ENCODE measurements at regions not wholly inside any gene's neighbourhood (a gene's known extent, or its start where the extent isn't known, plus 50 kb on each side); places are given as distances from the start of the nearest gene placed in this dataset.

GRCh38 chr15:38053776-38054175 lies 119.3 kb downstream of the TMCO5A start:
- Histone ChIP-seq H3K4me3 (ENCODE audit: extremely low read depth in 1 of 4, insufficient read depth in 2 of 4, low read depth in 3 of 4, low read length in 4 of 4) (no peak overlapping the region), H3K23ac (ENCODE audit: insufficient read length) (no peak overlapping the region), H3K56ac (replicated peaks; ENCODE audit: insufficient read length, low read depth, low read length) (no peak overlapping the region), H3K4ac (replicated peaks; ENCODE audit: insufficient read length, low read depth, low read length) (no peak overlapping the region), H3K23me2 (ENCODE audit: low read depth, low read length) (no peaks in the 10 kb centered on the region), H4K5ac (ENCODE audit: insufficient read length, low read depth, low read length) (no peak overlapping the region), H4K91ac (replicated peaks; ENCODE audit: insufficient read length, low read length) (no peak overlapping the region), H3K27ac (ENCODE audit: low read depth, low read length) (no peak overlapping the region), H4K8ac (ENCODE audit: extremely low read depth, insufficient read depth, low read length) (no peak overlapping the region), H3K4me1 (replicated peaks in 1 of 4; ENCODE audit: control insufficient read depth in 3 of 4, insufficient read depth in 4 of 4, low read length in 3 of 4) (peaks cover 0 to 9% (median 6%) of the 10 kb centered on the region in 4 experiments; a peak in 4 of 7 replicates), H3K9ac (replicated peaks in 1 of 4; ENCODE audit: extremely low read depth in 1 of 4, low read depth in 3 of 4, low read length in 3 of 4) (no peak overlapping the region), H3K14ac (ENCODE audit: insufficient read length) (no peak overlapping the region), H3K18ac (ENCODE audit: extremely low read depth, low read length) (no peak overlapping the region), H3K27me3 (replicated peaks in 1 of 4; ENCODE audit: control insufficient read depth in 3 of 4, extremely low read depth in 1 of 4, insufficient read depth in 3 of 4, low read length in 3 of 4) (no peaks in the 10 kb centered on the region), H3K4me2 (ENCODE audit: insufficient read depth in 1 of 2, low read depth in 2 of 2, low read length in 2 of 2) (no peak overlapping the region), H3K79me1 (ENCODE audit: low read depth, low read length) (no peaks in the 10 kb centered on the region), H2BK15ac (ENCODE audit: low read length) (no peak overlapping the region), H2BK12ac (ENCODE audit: low read depth, low read length) (no peak overlapping the region), H2BK20ac (ENCODE audit: low read length) (no peak overlapping the region), H2BK5ac (ENCODE audit: low read depth, low read length) (no peak overlapping the region), H2AFZ (ENCODE audit: low read length) (no peak overlapping the region), H3K9me3 (ENCODE audit: insufficient read depth in 2 of 2, low read depth in 1 of 2, low read length in 1 of 2) (no peaks in the 10 kb centered on the region), H4K20me1 (replicated peaks in 1 of 2; ENCODE audit: control insufficient read depth in 1 of 2, insufficient read depth in 2 of 2, low read length in 2 of 2) (no peaks in the 10 kb centered on the region), H2AK5ac (ENCODE audit: low read depth, low read length) (no peak overlapping the region), H2BK120ac (replicated peaks; ENCODE audit: low read depth, low read length) (no peak overlapping the region), H3K36me3 (ENCODE audit: control insufficient read depth in 2 of 4, insufficient read depth in 4 of 4, low read length in 3 of 4) (no peaks in the 10 kb centered on the region), H3K79me2 (ENCODE audit: control insufficient read depth in 1 of 2, insufficient read depth in 2 of 2, low read length in 2 of 2) (no peaks in the 10 kb centered on the region)
- ChIA-PET POLR2A (ENCODE audit: partially characterized antibody) (interaction anchor here (1.2 kb wide), 1 partner anchor 27 kb away, joined by 3 read pairs; no protein-coding TSS in a partner anchor), CTCF (ENCODE audit: partially characterized antibody) (interaction anchor here (1.3 kb wide), 1 partner anchor 51 kb away, joined by 5 read pairs; no protein-coding TSS in a partner anchor)
- FAIRE-seq (no peak), DNase-seq (ENCODE audit: low read depth in 1 of 2, low spot score in 2 of 2) (no peak)
- WGBS, 2 experiments (ENCODE audit: extremely low coverage in 1 of 2, insufficient coverage in 1 of 2, insufficient read length in 1 of 2, insufficient replicate concordance in 2 of 2, low coverage in 1 of 2, low lambda C conversion rate in 2 of 2, missing lambda C conversion rate in 1 of 2) = 90% methylated on average over 3 of the region's 3 CpGs; no CpG with 5 or more reads in 1 of the 2 experiments
- TF ChIP-seq E2F6 (IDR thresholded peaks at IDR 0.05) (no peak), SP2 (IDR thresholded peaks at IDR 0.05; ENCODE audit: low read length) (no peak), BCL11A (IDR thresholded peaks at IDR 0.05; ENCODE audit: low read depth in 2 of 2, low read length in 2 of 2) (no peak), POU5F1 (IDR thresholded peaks at IDR 0.05; ENCODE audit: low read depth, low read length) (no peak), CHD2 (IDR thresholded peaks at IDR 0.05; ENCODE audit: low read length) (no peak), JUND (IDR thresholded peaks at IDR 0.05; ENCODE audit: low read length) (no peak), RFX5 (IDR thresholded peaks at IDR 0.05; ENCODE audit: borderline replicate concordance, low read depth, low read length) (no peak), KDM1A (IDR thresholded peaks at IDR 0.05; ENCODE audit: borderline replicate concordance, low read length) (no peak), SIX5 (IDR thresholded peaks at IDR 0.05; ENCODE audit: low read depth, low read length) (no peak), YY1 (IDR thresholded peaks at IDR 0.05; ENCODE audit: low read depth, low read length) (no peak), HDAC6 (IDR thresholded peaks at IDR 0.05; ENCODE audit: low read depth, low read length) (no peak), RAD21 (IDR thresholded peaks at IDR 0.05 in 1 of 2, conservative IDR thresholded peaks at IDR 0.05 in 1 of 2; ENCODE audit: low read depth in 2 of 2, low read length in 2 of 2) (no peak), TCF12 (IDR thresholded peaks at IDR 0.05; ENCODE audit: low read depth, low read length) (no peak), TBP (IDR thresholded peaks at IDR 0.05; ENCODE audit: low read depth, low read length) (no peak), TAF1 (IDR thresholded peaks at IDR 0.05; ENCODE audit: low read depth, low read length) (no peak), GABPA (IDR thresholded peaks at IDR 0.05; ENCODE audit: borderline replicate concordance, insufficient read depth, low read length) (no peak)
